ENCODE measurements at regions not wholly inside any gene's neighbourhood (a gene's known extent, or its start where the extent isn't known, plus 50 kb on each side); places are given as distances from the start of the nearest gene placed in this dataset.

DNA sequence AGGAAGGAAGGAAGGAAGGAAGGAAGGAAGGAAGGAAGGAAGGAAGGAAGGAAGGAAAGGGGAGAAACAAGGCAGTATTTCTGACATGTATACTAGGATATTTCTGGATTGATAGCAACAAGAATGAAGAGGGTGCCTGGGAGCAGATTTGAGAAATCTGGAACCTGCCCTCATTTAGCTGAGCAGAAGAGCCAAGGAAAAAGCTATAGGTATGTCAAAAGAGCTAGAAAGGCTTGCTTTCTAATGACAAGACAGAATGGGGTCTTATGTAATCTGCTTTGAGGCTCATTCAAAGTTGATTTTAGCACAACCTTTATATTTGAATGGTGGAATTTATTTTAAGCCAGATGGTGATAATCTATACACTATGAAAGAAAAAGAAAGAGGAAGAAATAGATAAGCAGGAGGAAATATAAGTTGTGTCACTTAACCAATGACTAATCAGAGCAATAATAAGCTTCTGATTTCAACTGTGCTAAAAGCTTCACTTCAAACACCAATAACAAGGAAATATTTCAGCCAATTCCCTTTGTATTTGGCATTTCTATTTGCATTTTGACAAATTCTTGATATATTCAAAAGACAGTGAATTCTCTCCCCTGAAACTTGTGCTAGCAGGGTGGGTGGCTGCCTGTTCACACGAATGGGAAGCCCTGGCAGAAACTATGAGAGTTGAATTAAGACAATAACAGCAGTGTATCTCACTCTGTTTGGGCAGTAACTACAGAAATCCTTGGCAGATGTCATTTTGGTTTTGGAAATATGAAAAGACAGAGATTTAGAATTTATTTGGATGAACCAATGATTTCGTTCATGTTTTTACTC is 76.3 kb upstream of the FLRT2 start:
- TF ChIP-seq ZNF302 (CRISPR knock-in tag; IDR thresholded peaks at IDR 0.05) (no peak), FOSL2 (IDR thresholded peaks at IDR 0.05) (no peak), FOSL2 (CRISPR knock-in tag; IDR thresholded peaks at IDR 0.05) (no peak), KDM5A (IDR thresholded peaks at IDR 0.05) (no peak), EP300 (IDR thresholded peaks at IDR 0.05) (no peak), POLR2A (IDR thresholded peaks at IDR 0.05; ENCODE audit: low read length) (no peak), ZFP36 (IDR thresholded peaks at IDR 0.05; ENCODE audit: borderline replicate concordance, partially characterized antibody) (no peak), RAD21 (conservative IDR thresholded peaks at IDR 0.05 in 1 of 2, IDR thresholded peaks at IDR 0.05 in 1 of 2) (no peak), RCOR1 (IDR thresholded peaks at IDR 0.05; ENCODE audit: low read depth, low read length) (no peak), SMC3 (IDR thresholded peaks at IDR 0.05) (no peak)
- TF ChIP-seq, protein P1, sequence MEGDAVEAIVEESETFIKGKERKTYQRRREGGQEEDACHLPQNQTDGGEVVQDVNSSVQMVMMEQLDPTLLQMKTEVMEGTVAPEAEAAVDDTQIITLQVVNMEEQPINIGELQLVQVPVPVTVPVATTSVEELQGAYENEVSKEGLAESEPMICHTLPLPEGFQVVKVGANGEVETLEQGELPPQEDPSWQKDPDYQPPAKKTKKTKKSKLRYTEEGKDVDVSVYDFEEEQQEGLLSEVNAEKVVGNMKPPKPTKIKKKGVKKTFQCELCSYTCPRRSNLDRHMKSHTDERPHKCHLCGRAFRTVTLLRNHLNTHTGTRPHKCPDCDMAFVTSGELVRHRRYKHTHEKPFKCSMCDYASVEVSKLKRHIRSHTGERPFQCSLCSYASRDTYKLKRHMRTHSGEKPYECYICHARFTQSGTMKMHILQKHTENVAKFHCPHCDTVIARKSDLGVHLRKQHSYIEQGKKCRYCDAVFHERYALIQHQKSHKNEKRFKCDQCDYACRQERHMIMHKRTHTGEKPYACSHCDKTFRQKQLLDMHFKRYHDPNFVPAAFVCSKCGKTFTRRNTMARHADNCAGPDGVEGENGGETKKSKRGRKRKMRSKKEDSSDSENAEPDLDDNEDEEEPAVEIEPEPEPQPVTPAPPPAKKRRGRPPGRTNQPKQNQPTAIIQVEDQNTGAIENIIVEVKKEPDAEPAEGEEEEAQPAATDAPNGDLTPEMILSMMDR (IDR thresholded peaks at IDR 0.05), result no peak
- TF ChIP-seq, protein P2, sequence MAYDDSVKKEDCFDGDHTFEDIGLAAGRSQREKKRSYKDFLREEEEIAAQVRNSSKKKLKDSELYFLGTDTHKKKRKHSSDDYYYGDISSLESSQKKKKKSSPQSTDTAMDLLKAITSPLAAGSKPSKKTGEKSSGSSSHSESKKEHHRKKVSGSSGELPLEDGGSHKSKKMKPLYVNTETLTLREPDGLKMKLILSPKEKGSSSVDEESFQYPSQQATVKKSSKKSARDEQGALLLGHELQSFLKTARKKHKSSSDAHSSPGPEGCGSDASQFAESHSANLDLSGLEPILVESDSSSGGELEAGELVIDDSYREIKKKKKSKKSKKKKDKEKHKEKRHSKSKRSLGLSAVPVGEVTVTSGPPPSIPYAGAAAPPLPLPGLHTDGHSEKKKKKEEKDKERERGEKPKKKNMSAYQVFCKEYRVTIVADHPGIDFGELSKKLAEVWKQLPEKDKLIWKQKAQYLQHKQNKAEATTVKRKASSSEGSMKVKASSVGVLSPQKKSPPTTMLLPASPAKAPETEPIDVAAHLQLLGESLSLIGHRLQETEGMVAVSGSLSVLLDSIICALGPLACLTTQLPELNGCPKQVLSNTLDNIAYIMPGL (CRISPR knock-in tag; IDR thresholded peaks at IDR 0.05; ENCODE audit: borderline replicate concordance), result no peak
- TF ChIP-seq, protein P3, sequence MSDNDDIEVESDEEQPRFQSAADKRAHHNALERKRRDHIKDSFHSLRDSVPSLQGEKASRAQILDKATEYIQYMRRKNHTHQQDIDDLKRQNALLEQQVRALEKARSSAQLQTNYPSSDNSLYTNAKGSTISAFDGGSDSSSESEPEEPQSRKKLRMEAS (IDR thresholded peaks at IDR 0.05), result no peak
- TF ChIP-seq, protein P4, sequence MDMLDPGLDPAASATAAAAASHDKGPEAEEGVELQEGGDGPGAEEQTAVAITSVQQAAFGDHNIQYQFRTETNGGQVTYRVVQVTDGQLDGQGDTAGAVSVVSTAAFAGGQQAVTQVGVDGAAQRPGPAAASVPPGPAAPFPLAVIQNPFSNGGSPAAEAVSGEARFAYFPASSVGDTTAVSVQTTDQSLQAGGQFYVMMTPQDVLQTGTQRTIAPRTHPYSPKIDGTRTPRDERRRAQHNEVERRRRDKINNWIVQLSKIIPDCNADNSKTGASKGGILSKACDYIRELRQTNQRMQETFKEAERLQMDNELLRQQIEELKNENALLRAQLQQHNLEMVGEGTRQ (IDR thresholded peaks at IDR 0.05), result no peak
- TF ChIP-seq, protein P5, sequence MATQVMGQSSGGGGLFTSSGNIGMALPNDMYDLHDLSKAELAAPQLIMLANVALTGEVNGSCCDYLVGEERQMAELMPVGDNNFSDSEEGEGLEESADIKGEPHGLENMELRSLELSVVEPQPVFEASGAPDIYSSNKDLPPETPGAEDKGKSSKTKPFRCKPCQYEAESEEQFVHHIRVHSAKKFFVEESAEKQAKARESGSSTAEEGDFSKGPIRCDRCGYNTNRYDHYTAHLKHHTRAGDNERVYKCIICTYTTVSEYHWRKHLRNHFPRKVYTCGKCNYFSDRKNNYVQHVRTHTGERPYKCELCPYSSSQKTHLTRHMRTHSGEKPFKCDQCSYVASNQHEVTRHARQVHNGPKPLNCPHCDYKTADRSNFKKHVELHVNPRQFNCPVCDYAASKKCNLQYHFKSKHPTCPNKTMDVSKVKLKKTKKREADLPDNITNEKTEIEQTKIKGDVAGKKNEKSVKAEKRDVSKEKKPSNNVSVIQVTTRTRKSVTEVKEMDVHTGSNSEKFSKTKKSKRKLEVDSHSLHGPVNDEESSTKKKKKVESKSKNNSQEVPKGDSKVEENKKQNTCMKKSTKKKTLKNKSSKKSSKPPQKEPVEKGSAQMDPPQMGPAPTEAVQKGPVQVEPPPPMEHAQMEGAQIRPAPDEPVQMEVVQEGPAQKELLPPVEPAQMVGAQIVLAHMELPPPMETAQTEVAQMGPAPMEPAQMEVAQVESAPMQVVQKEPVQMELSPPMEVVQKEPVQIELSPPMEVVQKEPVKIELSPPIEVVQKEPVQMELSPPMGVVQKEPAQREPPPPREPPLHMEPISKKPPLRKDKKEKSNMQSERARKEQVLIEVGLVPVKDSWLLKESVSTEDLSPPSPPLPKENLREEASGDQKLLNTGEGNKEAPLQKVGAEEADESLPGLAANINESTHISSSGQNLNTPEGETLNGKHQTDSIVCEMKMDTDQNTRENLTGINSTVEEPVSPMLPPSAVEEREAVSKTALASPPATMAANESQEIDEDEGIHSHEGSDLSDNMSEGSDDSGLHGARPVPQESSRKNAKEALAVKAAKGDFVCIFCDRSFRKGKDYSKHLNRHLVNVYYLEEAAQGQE (IDR thresholded peaks at IDR 0.05), result no peak
